GM18517 (cell line): ENCODE measurements at regions not wholly inside any gene's neighbourhood (a gene's known extent, or its start where the extent isn't known, plus 50 kb on each side); places are given as distances from the start of the nearest gene placed in this dataset.

ENCODE experiments used
- ATAC-seq: cut with Tn5 transposase; IDR thresholded peaks from one replicate; pipeline ENCODE4 v1.9.1; 2021; ENCODE audit warnings: mild to moderate bottlenecking, moderate library complexity; ENCODE audit not compliant: unreplicated experiment

DNA sequence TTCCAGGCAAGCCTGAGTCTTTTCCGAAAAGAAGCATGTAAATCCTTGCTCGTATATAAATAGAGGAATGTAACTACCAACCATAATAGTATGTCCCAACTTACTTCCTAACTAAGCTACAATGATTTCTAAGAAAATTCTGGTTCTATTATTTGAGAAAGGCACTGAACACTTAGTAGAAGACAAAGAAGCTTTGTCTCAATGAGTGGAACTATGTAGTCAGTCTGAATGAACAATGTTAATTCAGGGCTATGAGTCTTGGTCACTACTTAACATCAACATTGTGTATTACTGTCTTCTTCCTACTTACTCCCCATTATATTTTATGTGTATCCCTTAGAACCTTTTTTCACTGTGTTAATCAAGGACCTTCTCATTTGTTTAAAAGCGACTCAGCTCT is 206.0 kb downstream of the CYB561 start:
- no peak for ATAC-seq

DNA sequence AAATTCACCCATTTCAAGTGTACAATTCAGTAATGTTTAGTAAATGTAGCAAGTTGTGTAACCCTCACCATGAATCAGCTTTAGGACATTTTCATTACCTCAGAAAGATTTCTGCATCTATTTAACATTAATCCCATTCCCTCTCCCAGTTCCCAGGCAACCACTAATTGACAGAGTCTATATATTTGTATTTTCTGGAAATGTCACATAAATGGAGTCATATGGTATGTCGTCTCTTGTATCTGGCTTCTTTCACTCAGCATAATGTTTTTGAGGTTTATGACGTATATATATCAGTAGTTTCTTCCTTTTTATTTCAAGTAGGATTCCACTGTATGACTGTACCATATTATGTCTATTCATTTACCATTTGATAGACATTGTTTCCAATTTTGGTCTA is 199.8 kb downstream of the CYB561 start:
- ATAC-seq, result no peak

DNA sequence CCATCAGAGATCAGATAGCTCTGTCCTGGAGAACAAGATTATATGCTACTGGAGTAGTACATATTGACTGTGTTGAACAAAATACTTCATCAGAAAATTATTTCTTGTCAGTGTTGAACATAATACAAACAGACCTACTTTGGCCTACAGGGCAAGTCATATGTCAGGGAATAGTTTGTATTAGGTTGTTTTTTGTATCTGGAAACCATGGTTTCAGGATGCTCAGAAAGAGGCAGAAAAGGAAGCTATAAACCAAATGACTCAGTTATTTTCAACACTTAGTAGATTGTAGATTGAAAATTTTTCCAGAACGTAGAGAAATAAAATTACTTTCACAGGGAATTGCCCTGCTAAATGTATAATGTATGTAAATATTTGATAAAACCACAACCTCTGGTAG is 198.4 kb downstream of the CYB561 start:
- ATAC-seq, result no peak

DNA sequence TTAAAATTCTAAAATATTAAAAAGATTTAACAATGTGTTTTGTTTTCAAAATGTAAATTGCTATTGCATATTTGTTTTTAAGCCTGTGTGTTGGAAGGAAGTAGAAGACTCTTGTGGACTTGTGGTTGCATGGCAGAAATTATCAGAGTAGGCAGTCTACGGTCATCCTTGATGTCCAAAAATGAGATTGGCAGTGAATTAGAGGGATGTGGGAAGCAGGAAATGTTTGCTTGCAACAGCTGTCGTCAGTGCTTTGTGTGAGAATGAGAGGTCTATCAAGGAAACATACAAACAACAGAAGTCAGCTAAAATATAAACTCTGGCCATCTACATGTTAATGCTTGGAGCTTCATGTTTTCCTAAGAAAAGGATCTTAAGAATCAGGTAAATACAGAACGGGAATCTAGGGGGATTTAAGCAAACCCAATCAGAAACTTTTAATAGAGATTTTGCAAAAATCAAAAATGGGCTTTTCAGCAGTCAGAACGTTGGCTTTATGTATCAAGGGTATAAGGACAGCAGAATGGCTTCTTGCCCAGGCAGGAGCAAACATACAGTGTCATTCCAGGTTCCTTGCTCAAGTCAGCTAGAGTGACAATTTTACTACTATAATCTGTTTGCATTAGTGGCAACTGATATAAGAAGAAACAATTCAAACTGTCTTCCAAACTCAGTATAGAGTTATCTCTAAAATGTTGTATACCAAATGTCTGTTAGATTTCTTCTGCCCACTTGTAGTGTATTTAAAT is 196.7 kb downstream of the CYB561 start:
- no peak for ATAC-seq

DNA sequence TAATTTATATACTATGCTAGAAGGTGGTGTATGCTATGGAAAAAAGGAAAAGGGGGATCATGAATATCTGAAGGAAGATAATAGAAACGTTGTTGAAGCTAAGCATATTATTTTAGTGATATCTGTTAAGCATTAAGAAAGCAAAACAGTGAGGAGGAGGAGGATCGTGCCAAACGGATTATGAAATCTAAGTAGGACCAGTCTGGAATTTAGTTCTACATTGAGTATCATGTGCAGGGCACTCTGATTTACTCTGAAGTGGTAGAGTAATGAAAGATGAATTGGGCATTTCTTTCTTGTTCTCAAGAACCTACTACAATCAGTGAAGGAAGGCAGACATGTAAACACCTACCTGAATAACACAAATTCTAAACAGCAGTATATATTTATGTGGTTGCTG is 195.3 kb downstream of the CYB561 start:
- no peak for ATAC-seq

DNA sequence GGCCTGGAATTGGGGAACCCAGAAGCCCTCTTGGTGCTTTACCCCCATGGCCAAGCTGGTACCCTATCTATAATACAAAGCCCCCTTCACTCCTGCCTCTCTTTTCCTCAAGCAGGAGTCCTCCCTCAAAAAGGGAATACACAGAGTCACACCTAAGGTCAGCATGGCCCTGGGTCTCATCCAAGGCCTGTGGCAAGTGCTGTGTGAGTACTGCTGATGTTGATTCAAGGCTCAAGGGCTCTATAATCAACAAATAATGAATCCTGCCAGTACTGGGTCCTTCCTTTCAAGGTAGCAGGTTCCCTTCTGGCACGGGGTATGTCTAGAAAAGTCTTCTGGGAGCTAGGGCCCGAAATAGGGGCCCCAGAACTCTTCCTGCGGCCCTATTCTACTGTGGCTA is 187.3 kb downstream of the CYB561 start:
- ATAC-seq, result no peak

DNA sequence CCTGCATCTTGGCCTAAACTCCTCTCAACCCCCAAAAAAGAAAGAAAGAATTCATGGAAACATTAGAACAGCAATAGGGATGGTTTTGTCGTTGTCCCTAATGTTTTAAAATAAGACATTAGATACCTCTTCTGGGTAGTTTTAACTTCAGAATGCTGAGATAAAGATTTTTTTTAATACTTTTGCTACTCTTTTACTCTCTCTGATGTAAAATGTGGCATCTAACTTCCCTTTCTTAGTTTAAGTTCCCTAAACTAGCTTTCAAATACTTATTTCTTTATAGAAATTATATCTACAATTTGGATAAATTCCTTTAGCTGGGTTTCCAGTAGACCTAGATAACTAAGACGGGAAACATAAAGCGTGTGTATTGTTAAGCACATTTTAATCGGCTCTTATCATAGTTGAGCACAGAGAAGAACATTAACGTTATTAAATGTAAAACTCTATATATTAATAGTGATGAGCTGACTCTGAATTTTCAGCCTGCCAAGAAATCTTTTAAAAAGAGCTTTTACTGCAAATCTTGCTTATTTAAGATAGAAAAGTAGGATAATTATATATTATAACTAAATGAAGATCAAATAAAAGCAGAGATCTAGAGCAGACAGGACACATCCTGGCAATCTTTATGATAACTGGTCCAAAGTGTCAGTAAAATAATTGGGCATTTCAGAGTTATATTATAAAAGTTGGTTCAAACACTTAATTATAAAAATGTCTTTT is 183.2 kb downstream of the CYB561 start:
- no peak for ATAC-seq

DNA sequence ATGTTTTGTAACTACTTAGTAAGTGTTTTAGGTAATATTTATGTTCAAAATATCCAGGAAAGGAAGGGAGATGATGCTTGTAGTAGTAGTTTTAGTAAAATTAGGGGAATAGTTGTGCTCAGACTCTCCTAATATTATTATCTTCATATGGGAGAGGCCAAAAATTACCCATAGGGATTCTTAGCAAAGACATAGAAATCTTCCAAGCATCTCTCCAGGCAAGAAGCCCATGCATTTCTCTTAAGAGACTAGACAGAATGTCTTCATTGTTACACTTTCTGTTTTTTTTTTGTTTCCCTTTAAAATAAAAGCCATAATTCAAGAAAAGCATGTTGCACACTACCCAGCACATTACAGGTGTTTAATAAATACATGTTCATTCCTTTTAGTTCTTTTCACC is 180.6 kb downstream of the CYB561 start:
- ATAC-seq, result no peak

DNA sequence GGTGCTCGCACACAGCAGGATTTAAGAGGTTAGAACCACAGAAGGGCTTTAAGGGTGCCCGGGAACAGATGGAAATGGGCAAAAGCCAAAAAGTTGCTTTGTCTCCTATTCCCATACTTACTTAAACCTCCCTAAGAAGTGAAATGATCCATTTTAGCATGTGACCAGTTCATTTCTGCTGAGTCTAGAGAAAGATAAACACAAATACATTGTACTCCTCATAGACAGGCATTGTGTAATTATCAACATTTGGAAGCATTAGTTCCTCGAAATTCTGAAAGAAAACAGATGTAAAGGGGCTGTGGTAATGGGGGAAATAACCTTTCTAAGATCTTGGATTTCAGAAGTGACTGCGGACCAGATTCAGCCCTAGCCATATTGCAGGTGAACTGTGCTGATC is 178.3 kb downstream of the CYB561 start:
- no peak for ATAC-seq

DNA sequence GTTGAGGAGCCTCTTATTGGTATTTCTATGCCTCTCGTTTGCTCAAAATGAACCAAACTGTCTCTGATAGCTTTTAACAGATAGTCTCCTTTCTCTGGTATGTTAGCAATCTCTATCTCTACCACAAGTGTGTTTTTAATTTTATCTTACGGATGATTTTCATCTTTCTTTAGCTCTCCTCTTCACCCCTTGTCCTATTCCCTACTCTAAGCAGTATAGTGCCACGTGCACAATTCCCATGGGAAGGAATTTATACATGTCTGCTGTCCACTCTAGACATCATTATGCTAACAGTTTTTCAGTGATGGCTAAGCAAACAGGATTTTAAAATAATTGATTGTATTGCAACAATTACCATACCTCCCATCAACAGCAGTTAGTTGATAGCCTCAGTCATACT is 177.3 kb downstream of the CYB561 start:
- ATAC-seq, result no peak

DNA sequence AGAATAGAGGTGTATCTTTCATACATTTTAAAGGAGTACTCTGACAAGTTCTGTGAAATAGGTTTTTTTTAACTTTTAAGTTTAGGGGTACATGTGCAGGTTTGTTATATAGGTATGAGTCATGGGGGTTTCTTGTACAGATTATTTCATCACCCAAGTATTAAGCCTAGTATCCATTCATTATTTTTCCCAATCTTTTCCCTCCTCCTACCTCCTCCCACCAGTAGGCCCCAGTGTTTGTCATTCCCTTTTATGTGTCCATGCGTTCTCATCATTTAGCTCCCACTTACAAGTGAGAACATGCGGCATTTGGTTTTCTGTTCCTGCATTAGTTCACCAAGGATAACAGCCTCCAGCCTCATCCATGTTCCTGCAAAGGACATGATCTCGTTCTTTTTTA is 175.5 kb downstream of the CYB561 start:
- no peak for ATAC-seq

DNA sequence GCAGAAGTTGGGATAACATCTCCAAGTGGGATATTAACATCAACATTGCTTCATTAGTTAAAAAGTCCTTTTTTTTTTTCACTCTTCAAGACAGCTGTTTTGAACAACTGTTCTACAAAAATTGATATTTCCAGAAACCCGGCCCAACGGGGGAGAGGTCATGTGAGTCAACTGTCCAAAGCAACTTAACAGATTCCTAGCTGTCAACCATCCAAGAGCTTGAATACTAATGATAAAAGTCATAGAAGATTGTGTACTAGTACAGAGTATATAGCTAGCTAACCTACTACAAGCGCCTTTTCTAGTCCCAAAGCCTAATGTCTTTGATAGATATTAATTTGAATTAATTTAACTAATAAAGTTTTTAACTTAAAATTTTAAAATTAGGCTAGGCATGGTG is 172.0 kb downstream of the CYB561 start:
- no peak for ATAC-seq

DNA sequence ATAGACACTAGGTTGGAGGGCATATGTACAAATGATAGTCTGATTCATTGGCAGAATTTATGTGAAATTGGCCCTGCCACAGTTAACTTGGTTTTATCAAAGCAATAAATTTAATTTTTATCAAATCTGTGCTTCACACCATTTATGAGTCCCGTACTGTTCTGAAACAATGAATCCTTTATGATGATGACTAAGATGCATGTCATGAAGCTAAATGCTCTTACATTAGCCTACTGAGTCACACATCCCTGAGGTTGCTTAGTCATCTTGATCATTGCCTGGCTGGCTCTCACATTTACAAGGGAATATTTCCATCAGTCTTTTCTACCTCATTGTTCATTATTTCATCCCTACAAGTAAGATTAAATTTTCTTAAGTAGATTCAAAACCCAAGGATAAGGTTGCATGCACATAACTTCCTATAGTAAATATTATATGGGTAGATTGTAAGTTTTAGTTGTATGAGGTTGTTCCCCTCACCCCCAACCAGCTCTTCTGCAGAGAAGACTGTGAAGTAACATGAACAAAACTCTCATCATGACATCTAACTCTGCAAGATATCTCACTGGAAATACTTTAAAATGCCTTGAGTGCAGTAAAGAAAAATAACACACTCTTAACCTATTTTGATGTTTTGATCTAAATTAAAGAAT is 170.7 kb downstream of the CYB561 start:
- no peak for ATAC-seq

DNA sequence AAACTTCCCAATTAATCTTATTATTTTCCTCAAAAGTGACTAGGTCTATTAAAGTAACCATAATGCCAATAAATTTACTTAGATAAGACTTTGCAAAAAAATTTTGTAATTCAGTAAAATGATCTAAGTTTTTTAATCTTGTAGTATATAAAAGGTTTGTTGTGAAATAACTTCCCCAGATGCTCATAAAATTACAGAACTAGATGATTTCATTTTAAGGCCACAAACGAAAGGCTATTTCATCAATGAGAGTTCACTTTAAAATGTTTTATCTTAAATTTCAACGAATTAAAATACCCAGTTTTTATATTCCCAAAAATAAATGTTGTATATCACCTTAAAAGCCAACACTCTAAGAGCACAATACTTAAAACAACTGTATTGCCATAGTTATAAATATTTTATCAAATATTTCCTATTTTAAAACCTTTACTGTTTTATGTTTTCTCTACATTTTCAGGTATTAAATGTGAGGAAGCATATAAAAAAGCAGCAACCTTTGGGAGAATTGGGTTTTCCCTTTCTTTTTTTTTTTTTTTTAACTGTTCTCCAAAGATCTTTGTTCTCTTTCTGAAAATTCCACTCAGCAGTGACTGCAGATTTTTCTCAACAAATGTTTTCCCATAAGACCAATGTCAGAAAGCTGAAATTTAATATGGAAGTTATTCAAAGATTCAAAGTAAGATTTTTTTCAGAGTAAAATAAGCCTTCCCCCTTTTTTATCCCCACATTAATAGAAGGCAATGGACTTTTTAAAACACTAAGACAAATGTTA is 169.9 kb downstream of the CYB561 start:
- no peak for ATAC-seq

DNA sequence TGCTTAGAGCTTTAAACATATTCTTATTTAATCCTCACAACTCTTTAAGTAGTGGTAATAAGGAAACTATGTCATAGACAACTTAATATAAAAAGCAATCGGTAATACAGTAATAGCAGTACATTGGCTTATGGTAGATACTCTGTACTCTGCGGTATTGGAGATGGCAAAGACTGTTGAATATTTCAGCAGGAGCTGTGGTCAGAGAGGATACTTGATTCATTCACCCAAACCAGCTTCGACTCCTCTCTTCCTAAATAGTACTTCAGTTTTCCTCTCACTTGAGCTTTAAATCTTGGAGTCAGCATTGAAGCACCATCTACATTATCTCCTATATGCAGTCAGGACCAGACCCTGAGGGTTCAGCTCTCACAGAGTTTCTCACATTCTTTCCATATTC is 169.3 kb downstream of the CYB561 start:
- no peak for ATAC-seq

DNA sequence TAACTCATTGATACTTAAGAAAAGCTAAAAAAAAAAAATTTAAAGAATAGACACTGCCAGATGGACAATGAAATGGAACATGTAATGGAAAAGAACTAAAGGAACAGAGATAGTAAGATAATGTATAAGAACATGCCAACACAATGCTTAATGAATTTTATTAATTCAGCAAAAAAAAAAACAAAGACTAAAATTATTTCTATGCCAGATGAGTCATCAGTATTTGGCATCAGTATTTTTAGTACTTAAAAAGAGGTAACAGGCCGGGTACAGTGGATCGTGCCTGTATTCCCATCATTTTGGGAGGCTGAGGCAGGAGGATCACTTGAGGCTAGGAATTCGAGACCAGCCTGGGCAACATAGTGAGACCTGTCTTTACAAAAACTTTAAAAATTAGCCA is 168.5 kb downstream of the CYB561 start:
- no peak for ATAC-seq

DNA sequence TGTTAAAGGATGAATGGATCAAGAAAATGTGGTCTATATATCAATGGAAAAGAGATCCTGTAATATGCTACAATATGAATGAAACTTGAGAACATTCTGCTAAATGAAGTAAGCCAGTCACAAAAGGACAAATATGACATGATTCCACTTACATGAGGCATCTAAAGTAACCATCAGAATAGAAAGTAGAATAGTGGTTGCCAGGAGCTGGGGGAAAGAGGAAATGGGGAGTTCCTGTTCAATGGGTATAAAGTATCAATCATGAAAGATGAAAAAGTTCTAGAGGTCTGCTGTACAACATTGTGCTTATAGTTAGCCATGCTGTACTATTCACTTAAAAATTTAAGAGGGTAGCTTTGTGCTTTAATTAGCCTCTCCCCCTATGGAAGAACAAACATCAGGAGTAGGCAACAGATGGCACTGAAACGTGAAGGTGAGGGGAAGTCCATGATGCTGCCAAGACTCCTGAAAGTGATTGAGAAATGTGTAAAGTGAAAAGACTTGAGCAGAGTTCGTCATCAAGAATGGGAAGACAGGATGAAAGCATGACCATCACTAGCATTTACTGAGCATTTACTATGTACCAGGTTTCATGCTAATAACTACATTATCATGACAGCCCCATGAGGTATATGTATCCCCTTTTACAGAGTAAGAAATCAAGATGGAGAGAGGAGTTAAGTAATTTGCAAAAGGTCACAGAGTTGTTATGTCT is 167.2 kb downstream of the CYB561 start:
- peak; percentile 54 for ATAC-seq

DNA sequence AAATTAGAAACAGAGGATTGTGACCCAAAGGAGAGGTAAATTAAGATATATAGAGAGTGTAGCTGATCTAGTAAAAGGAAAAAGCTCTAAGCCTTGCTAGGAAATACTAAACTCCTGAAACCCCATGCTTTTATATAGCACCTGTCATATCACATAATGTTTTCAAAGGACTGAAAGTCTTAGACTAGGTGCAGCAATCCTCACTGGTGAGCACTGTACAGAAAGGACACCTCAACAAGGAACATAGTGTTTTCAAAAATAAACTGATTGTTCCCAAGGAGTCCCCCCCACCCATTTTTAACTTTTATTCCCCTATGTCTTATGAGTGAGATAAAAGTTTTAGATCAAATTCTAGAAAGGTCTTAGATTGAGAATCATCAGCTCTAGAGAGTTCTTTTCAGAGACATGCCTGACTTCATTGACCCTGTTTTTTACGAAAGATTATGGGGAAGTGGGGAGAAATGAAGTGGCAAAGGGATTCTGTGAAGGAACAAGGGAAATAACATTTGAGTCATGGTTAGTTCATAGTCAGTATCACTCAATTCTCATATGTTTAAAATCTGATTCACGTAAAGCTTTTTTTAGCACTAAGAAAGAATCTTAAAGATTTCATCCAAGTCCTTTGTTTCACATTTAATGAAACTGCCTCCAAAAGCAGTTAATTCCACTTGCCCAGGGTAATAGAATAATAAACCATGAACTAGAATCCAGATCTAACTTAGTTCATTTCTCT is 166.4 kb downstream of the CYB561 start:
- no peak for ATAC-seq

DNA sequence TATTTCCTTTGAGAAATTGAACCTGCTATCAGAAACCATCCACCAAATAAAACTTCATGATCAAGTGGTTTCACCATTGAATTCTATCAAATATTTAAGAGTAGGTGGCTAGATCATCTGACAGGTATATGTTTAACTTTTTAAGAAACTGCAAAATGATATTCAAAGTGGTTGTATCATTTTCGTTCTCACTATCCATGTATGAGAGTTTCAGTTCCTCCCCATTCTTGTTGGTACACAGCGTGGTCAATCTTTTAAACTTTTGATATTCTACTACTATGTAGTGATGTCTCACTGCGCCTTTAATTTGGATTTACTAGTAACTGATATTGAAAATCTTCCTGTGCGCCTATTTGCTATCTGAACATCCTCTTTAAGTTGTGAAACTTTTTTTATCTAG is 163.7 kb downstream of the CYB561 start:
- peak; percentile 75 for ATAC-seq

DNA sequence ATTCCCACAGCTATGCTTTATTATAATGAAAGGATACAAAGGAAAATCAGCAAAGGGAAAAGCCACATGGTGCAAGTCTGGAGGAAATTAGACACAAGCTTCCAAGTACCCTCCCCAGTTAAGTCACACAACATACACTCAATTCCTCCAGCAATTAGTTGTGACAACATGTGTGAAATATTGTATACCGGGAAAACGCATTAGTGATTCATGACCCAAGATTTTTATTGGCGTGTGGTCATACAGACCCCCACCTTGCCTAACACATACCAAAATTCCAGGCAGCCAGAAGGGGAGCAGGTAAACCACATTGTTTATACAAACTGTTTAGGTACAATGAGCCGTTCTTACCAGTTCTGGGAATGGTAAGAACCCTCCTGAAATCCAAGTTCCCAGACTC is 160.6 kb downstream of the CYB561 start:
- no peak for ATAC-seq
